H1 (cell line): ENCODE measurements at regions not wholly inside any gene's neighbourhood (a gene's known extent, or its start where the extent isn't known, plus 50 kb on each side); places are given as distances from the start of the nearest gene placed in this dataset.

Experiments used
- BCL11A ChIP-seq, 2 experiments: IDR thresholded peaks; one replicate each; pipeline ENCODE4 v1.6.1; 2011; ENCODE audit warnings: low read depth in 2 of 2, low read length in 2 of 2, mild to moderate bottlenecking in 2 of 2
- CTCF ChIP-seq, 3 experiments: IDR thresholded peaks; 1 replicate in 2 of 3; 2 replicates in 1 of 3; pipeline versions ENCODE4 v1.5.1 to v1.6.1; 2011; ENCODE audit warnings: low read length in 3 of 3, mild to moderate bottlenecking in 3 of 3, inconsistent platforms in 2 of 3, low read depth in 1 of 3, moderate library complexity in 1 of 3; ENCODE audit not compliant: insufficient read depth in 1 of 3; ENCODE audit errors: control extremely low read depth in 1 of 3
- EGR1 ChIP-seq: IDR thresholded peaks from 2 replicates; pipeline ENCODE4 v1.6.1; 2011; ENCODE audit warnings: low read depth, low read length, borderline replicate concordance
- EP300 ChIP-seq, 2 experiments: IDR thresholded peaks; 1 replicate in 1 of 2; 2 replicates in 1 of 2; pipeline ENCODE4 v1.6.1; 2011 to 2012; ENCODE audit warnings: low read depth in 2 of 2, low read length in 2 of 2, mild to moderate bottlenecking in 2 of 2, borderline replicate concordance in 1 of 2, inconsistent platforms in 1 of 2, moderate library complexity in 1 of 2
- RXRA ChIP-seq: IDR thresholded peaks from 2 replicates; pipeline ENCODE4 v1.6.1; 2011; ENCODE audit warnings: low read depth, mild to moderate bottlenecking, low read length, moderate library complexity; ENCODE audit not compliant: insufficient read depth
- SUZ12 ChIP-seq: fragments of 200-600 bp; sonication (generic); IDR thresholded peaks from 2 replicates; pipeline ENCODE4 v1.6.1; 2012; ENCODE audit warnings: mild to moderate bottlenecking, inconsistent platforms, low read length, moderate library complexity, mixed read lengths
- TAF7 ChIP-seq: optimal IDR thresholded peaks from 2 replicates; pipeline ENCODE3; 2011; ENCODE audit warnings: low read depth, mild to moderate bottlenecking, inconsistent platforms, low read length, moderate library complexity, borderline replicate concordance

DNA sequence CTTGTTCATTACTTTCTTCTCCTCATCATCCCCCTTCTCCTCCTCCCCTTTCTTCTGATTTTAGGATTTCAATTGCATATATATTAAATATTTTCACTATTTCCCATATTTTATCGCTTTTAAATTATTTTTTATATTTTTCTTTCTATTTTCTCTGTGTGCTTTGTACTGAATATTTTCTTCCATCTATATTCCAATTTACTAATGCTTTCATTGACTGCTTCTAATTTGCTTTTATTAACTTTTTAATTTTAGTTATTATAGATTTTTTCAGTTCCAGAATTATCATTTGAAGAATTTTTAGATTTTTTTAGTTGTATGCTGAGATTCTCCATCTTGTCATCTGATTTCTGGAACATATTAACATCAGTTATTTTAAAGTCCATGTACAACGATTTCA is 83.2 kb upstream of the ST3GAL6 start (continued):
- TF ChIP-seq EP300 (IDR thresholded peaks at IDR 0.05; ENCODE audit: borderline replicate concordance in 1 of 2, low read depth in 2 of 2, low read length in 2 of 2) (no peak), BCL11A (IDR thresholded peaks at IDR 0.05; ENCODE audit: low read depth in 2 of 2, low read length in 2 of 2) (no peak), RXRA (no peak), EGR1 (no peak), SUZ12 (no peak), CTCF (IDR thresholded peaks at IDR 0.05; ENCODE audit: control extremely low read depth in 1 of 3, insufficient read depth in 1 of 3, low read depth in 1 of 3, low read length in 3 of 3) (no peak), TAF7 (no peak)
- TF ChIP-seq, all 59 proteins: peak for 0
